Lower lobe of right lung (tissue), 2 donors: ENCODE measurements at regions not wholly inside any gene's neighbourhood (a gene's known extent, or its start where the extent isn't known, plus 50 kb on each side); places are given as distances from the start of the nearest gene placed in this dataset.

ENCODE experiments used
- ATAC-seq, 2 donors: fragments of 200-7000 bp; cut with Tn5 transposase; one replicate each; pipeline ENCODE4 v1.9.1; 2020 to 2022; ENCODE audit warnings: mild to moderate bottlenecking in 2 of 2, moderate library complexity in 2 of 2
- DNase-seq: peaks from one replicate; pipeline ENCODE4 v3.0.0-alpha.2; 2020
- H3K27ac ChIP-seq: fragments of 200-600 bp; one replicate; pipeline ENCODE4 v1.8.0; 2022
- H3K27me3 ChIP-seq: fragments of 200-600 bp; one replicate; pipeline ENCODE4 v1.8.0; 2022; ENCODE audit warnings: low read depth
- H3K36me3 ChIP-seq: fragments of 200-600 bp; one replicate; pipeline ENCODE4 v1.8.0; 2022; ENCODE audit warnings: mild to moderate bottlenecking
- H3K4me1 ChIP-seq: fragments of 200-600 bp; one replicate; pipeline ENCODE4 v1.8.0; 2022
- H3K4me3 ChIP-seq: fragments of 200-600 bp; one replicate; pipeline ENCODE4 v1.8.0; 2022; ENCODE audit warnings: mild to moderate bottlenecking
- H3K9me3 ChIP-seq: fragments of 200-600 bp; one replicate; pipeline ENCODE4 v1.8.0; 2022
- CTCF ChIP-seq: fragments of 200-600 bp; IDR thresholded peaks from one replicate; pipeline ENCODE4 v1.8.0; 2022; ENCODE audit warnings: antibody characterized with exemption, mild to moderate bottlenecking
- intact Hi-C: fragments of 100-400 bp; cut with DNase I; formaldehyde crosslinking; loops from one replicate; pipeline ENCODE4 v1.11.0; 2022
- donor health status: DM: no; HTN: yes; CAD: no; lungs with severe emphysema.

GRCh38 chr7:89908736-89909135 lies 245.5 kb upstream of the STEAP1 start:
- intact Hi-C loops: no loop called here
- H3K9me3 ChIP-seq: no peaks in the 10 kb centered on the region
- no peak overlapping the region for H3K4me3 ChIP-seq
- H3K4me1 ChIP-seq: no peaks in the 10 kb centered on the region
- no peaks in the 10 kb centered on the region for H3K36me3 ChIP-seq
- DNase-seq (no peak), ATAC-seq (no peak)
- TF ChIP-seq CTCF: no peak
- no peak overlapping the region for H3K27ac ChIP-seq
- no peaks in the 10 kb centered on the region for H3K27me3 ChIP-seq

GRCh38 chr7:89914711-89915110 lies 239.6 kb upstream of the STEAP1 start:
- H3K4me3 ChIP-seq: no peak overlapping the region
- intact Hi-C loops: no loop called here
- H3K36me3 ChIP-seq: no peaks in the 10 kb centered on the region
- H3K4me1 ChIP-seq: no peaks in the 10 kb centered on the region
- no peaks in the 10 kb centered on the region for H3K9me3 ChIP-seq
- ATAC-seq (no peak), DNase-seq (no peak)
- TF ChIP-seq CTCF: no peak
- no peaks in the 10 kb centered on the region for H3K27me3 ChIP-seq
- H3K27ac ChIP-seq: no peak overlapping the region

- DNase-seq: no peak
- no peak for TF ChIP-seq CTCF
- Histone ChIP-seq H3K27ac (no peak overlapping the region), H3K27me3 (no peaks in the 10 kb centered on the region), H3K36me3 (no peaks in the 10 kb centered on the region), H3K9me3 (no peaks in the 10 kb centered on the region), H3K4me3 (no peak overlapping the region), H3K4me1 (no peaks in the 10 kb centered on the region)
- intact Hi-C loops: no loop called here
- ATAC-seq: no peak
Observed at GRCh38 chr7:89926194-89926593, 228.1 kb upstream of the STEAP1 start.

GRCh38 chr7:89926701-89927100 lies 227.6 kb upstream of the STEAP1 start:
- intact Hi-C loops: no loop called here
- H3K36me3 ChIP-seq: no peaks in the 10 kb centered on the region
- H3K4me1 ChIP-seq: no peaks in the 10 kb centered on the region
- no peak for ATAC-seq
- no peaks in the 10 kb centered on the region for H3K27me3 ChIP-seq
- no peaks in the 10 kb centered on the region for H3K9me3 ChIP-seq
- TF ChIP-seq CTCF: no peak
- H3K4me3 ChIP-seq: no peak overlapping the region
- DNase-seq: no peak
- no peak overlapping the region for H3K27ac ChIP-seq

GRCh38 chr7:89927762-89928161 lies 226.5 kb upstream of the STEAP1 start:
- intact Hi-C loops: no loop called here
- H3K36me3 ChIP-seq: no peaks in the 10 kb centered on the region
- H3K27ac ChIP-seq: no peak overlapping the region
- no peaks in the 10 kb centered on the region for H3K4me1 ChIP-seq
- no peaks in the 10 kb centered on the region for H3K27me3 ChIP-seq
- H3K4me3 ChIP-seq: no peak overlapping the region
- H3K9me3 ChIP-seq: no peaks in the 10 kb centered on the region
- DNase-seq (no peak), ATAC-seq (peak in 1 of 2 donors; percentile 15)
- TF ChIP-seq CTCF: no peak

- intact Hi-C loops: no loop called here
- DNase-seq: no peak
- Histone ChIP-seq H3K36me3 (no peaks in the 10 kb centered on the region), H3K4me1 (no peaks in the 10 kb centered on the region), H3K4me3 (no peak overlapping the region), H3K27me3 (no peaks in the 10 kb centered on the region), H3K27ac (no peak overlapping the region), H3K9me3 (no peaks in the 10 kb centered on the region)
- no peak for ATAC-seq
- TF ChIP-seq CTCF: no peak
Observed at GRCh38 chr7:89928451-89928850, 225.8 kb upstream of the STEAP1 start.
